ENCODE measurements at regions not wholly inside any gene's neighbourhood (a gene's known extent, or its start where the extent isn't known, plus 50 kb on each side); places are given as distances from the start of the nearest gene placed in this dataset.
"Not testable (repeated sequence)": the region's sequence is repeated elsewhere in the genome, so short reads cannot be mapped to it uniquely, and the experiment has no call there.

GRCh38 chr1:170808216-170808885, 127.0 kb upstream of the MROH9 start:
- Histone ChIP-seq H2BK120ac (ENCODE audit: low read depth, low read length) (peak overlapping the region; percentile 49; the same call in 1 of the 2 replicates), H2BK15ac (ENCODE audit: low read depth, low read length) (no peak overlapping the region), H4K91ac (ENCODE audit: insufficient read depth, low read depth, low read length) (no peak overlapping the region), H2BK20ac (ENCODE audit: low read depth, low read length) (no peak overlapping the region), H3K23ac (ENCODE audit: low read depth, low read length) (no peak overlapping the region), H3K56ac (ENCODE audit: extremely low read depth, insufficient read depth, low read length) (no peak overlapping the region), H2AK9ac (replicated peaks; ENCODE audit: low read depth, low read length, poor library complexity) (no peak overlapping the region), H2AK5ac (ENCODE audit: low read depth, low read length) (no peak overlapping the region), H3K4me3 (ENCODE audit: insufficient read depth, low read depth, low read length) (no peak overlapping the region), H3K36me3 (ENCODE audit: control insufficient read depth, insufficient read depth, low read length) (no peaks in the 10 kb centered on the region), H4K8ac (ENCODE audit: low read depth in 2 of 2, low read length in 2 of 2) (no peak overlapping the region), H4K20me1 (ENCODE audit: insufficient read depth, low read length) (no peaks in the 10 kb centered on the region), H3K27me3 (ENCODE audit: control insufficient read depth, insufficient read depth, low read length) (no peaks in the 10 kb centered on the region), H3K18ac (ENCODE audit: low read depth, low read length) (no peak overlapping the region), H3K9ac (ENCODE audit: low read depth, low read length) (no peak overlapping the region), H2BK5ac (ENCODE audit: low read depth, low read length, poor library complexity, severe bottlenecking) (no peak overlapping the region), H3K4me2 (ENCODE audit: low read depth, low read length) (no peak overlapping the region), H3K79me1 (ENCODE audit: low read depth in 1 of 2, low read length in 2 of 2) (no peaks in the 10 kb centered on the region), H3K27ac (ENCODE audit: insufficient read depth, low read length) (no peak overlapping the region), H3K9me3 (ENCODE audit: control insufficient read depth, insufficient read depth, low read length) (no peaks in the 10 kb centered on the region), H3K4ac (ENCODE audit: low read depth, low read length) (no peak overlapping the region), H3K14ac (replicated peaks; ENCODE audit: low read depth, low read length) (peak overlapping the region; percentile 66; the same call in 1 of the 2 replicates), H2AFZ (replicated peaks; ENCODE audit: low read length, poor library complexity) (no peak overlapping the region), H4K5ac (ENCODE audit: low read depth, low read length) (no peak overlapping the region), H3K4me1 (ENCODE audit: control insufficient read depth, insufficient read depth, low read length) (peaks cover 11% of the 10 kb centered on the region), H3K9me1 (ENCODE audit: insufficient read depth, low read length) (0 out of 2 replicates have a peak, but pooled peaks cover 3% of the 10 kb centered on the region)
- in situ Hi-C loops (cut with MboI; ENCODE audit: low sequenced_read_pairs) (no loop called here), intact Hi-C loops (cut with micrococcal nuclease) (no loop called here), dilution Hi-C loops (cut with HindIII; ENCODE audit: low sequenced_read_pairs, unreplicated experiment) (no loop called here)
- TF ChIP-seq RCOR1 (IDR thresholded peaks at IDR 0.05; ENCODE audit: insufficient replicate concordance, low read length) (no peak), CEBPB (IDR thresholded peaks at IDR 0.05; ENCODE audit: low read depth, low read length) (no peak)
- BruUV-seq (replicated peaks) = no TSS peak
- ATAC-seq (ENCODE audit: low read depth) (no peak), DNase-seq (no peak)
- ChIA-PET POLR2A (ENCODE audit: unreplicated experiment) (no interaction called here), CTCF (no interaction called here)
- no CpG with 5 or more reads among the region's 3 CpGs for WGBS, 2 experiments (ENCODE audit: extremely low coverage in 2 of 2, insufficient read length in 1 of 2)

- dilution Hi-C loops (cut with HindIII; ENCODE audit: low sequenced_read_pairs, unreplicated experiment); H2AK9ac ChIP-seq (replicated peaks; ENCODE audit: low read depth, low read length, poor library complexity); in situ Hi-C loops (cut with MboI; ENCODE audit: low sequenced_read_pairs); H2BK120ac ChIP-seq (ENCODE audit: low read depth, low read length); H3K27me3 ChIP-seq (ENCODE audit: control insufficient read depth, insufficient read depth, low read length); H2BK5ac ChIP-seq (ENCODE audit: low read depth, low read length, poor library complexity, severe bottlenecking); H3K79me1 ChIP-seq (ENCODE audit: low read depth in 1 of 2, low read length in 2 of 2); BruUV-seq (replicated peaks); H3K9ac ChIP-seq (ENCODE audit: low read depth, low read length); H2AFZ ChIP-seq (replicated peaks; ENCODE audit: low read length, poor library complexity); H2BK15ac ChIP-seq (ENCODE audit: low read depth, low read length); H4K20me1 ChIP-seq (ENCODE audit: insufficient read depth, low read length); H3K14ac ChIP-seq (replicated peaks; ENCODE audit: low read depth, low read length); H3K4me2 ChIP-seq (ENCODE audit: low read depth, low read length); CTCF ChIA-PET; H3K4me3 ChIP-seq (ENCODE audit: insufficient read depth, low read depth, low read length); H3K56ac ChIP-seq (ENCODE audit: extremely low read depth, insufficient read depth, low read length); H4K8ac ChIP-seq (ENCODE audit: low read depth in 2 of 2, low read length in 2 of 2); H3K36me3 ChIP-seq (ENCODE audit: control insufficient read depth, insufficient read depth, low read length); H2BK20ac ChIP-seq (ENCODE audit: low read depth, low read length); H3K9me3 ChIP-seq (ENCODE audit: control insufficient read depth, insufficient read depth, low read length); H3K9me1 ChIP-seq (ENCODE audit: insufficient read depth, low read length); H3K4ac ChIP-seq (ENCODE audit: low read depth, low read length); H4K91ac ChIP-seq (ENCODE audit: insufficient read depth, low read depth, low read length); H3K4me1 ChIP-seq (ENCODE audit: control insufficient read depth, insufficient read depth, low read length); H4K5ac ChIP-seq (ENCODE audit: low read depth, low read length); H2AK5ac ChIP-seq (ENCODE audit: low read depth, low read length); ATAC-seq (ENCODE audit: low read depth); H3K23ac ChIP-seq (ENCODE audit: low read depth, low read length); POLR2A ChIA-PET (ENCODE audit: unreplicated experiment); intact Hi-C loops (cut with micrococcal nuclease); H3K18ac ChIP-seq (ENCODE audit: low read depth, low read length); H3K27ac ChIP-seq (ENCODE audit: insufficient read depth, low read length): not testable (repeated sequence)
- WGBS, 2 experiments (ENCODE audit: extremely low coverage in 2 of 2, insufficient read length in 1 of 2) = 13% methylated on average over 3 of the region's 7 CpGs; no CpG with 5 or more reads in 1 of the 2 experiments
- DNase-seq = peak; percentile 54
These were observed 124.3 kb upstream of the MROH9 start for GRCh38 chr1:170811013-170811412.
